DND-41 (cell line): ENCODE measurements at regions not wholly inside any gene's neighbourhood (a gene's known extent, or its start where the extent isn't known, plus 50 kb on each side); places are given as distances from the start of the nearest gene placed in this dataset.
"Not testable (repeated sequence)": the region's sequence is repeated elsewhere in the genome, so short reads cannot be mapped to it uniquely, and the experiment has no call there.

Experiments
- CTCF ChIP-seq: IDR thresholded peaks from 2 replicates; pipeline ENCODE4 v1.5.1; 2012; ENCODE audit warnings: borderline replicate concordance, low read length, moderate library complexity, mild to moderate bottlenecking; ENCODE audit not compliant: poor library complexity, severe bottlenecking; ENCODE audit errors: extremely low read depth
- EZH2 ChIP-seq: IDR thresholded peaks from 3 replicates; pipeline ENCODE4 v1.6.1; 2012; ENCODE audit warnings: borderline replicate concordance, low read depth, mild to moderate bottlenecking, moderate library complexity, low read length, inconsistent platforms; ENCODE audit not compliant: severe bottlenecking

GRCh38 chr12:131268123-131268522, 314.4 kb downstream of the ADGRD1 start:
- not testable (repeated sequence) for TF ChIP-seq CTCF, EZH2
